B cell (primary cell): ENCODE measurements at regions not wholly inside any gene's neighbourhood (a gene's known extent, or its start where the extent isn't known, plus 50 kb on each side); places are given as distances from the start of the nearest gene placed in this dataset.

ENCODE experiments used
- CTCF ChIP-seq: fragments of 200-600 bp; IDR thresholded peaks from one replicate; pipeline ENCODE4 v1.8.0; 2022; ENCODE audit warnings: antibody characterized with exemption, mild to moderate bottlenecking
- EZH2 ChIP-seq: IDR thresholded peaks from 2 replicates; pipeline ENCODE4 v1.6.1; 2012; ENCODE audit warnings: borderline replicate concordance, low read depth, mild to moderate bottlenecking, moderate library complexity, low read length; ENCODE audit not compliant: insufficient read depth, poor library complexity, severe bottlenecking

- TF ChIP-seq CTCF (no peak), EZH2 (no peak)
These were observed 100.8 kb upstream of the SYT13 start for GRCh38 chr11:45386972-45387371.
